ENCODE measurements at regions not wholly inside any gene's neighbourhood (a gene's known extent, or its start where the extent isn't known, plus 50 kb on each side); places are given as distances from the start of the nearest gene placed in this dataset.
"Not testable (repeated sequence)": the region's sequence is repeated elsewhere in the genome, so short reads cannot be mapped to it uniquely, and the experiment has no call there.

- WGBS, result 45% methylated on average over 1 of the region's 1 CpG
- H3K27me3 ChIP-seq (replicated peaks; ENCODE audit: insufficient read depth), result no peaks in the 10 kb centered on the region
- no peak overlapping the region for H3K27ac ChIP-seq
- H3K4me1 ChIP-seq (replicated peaks), result no peaks in the 10 kb centered on the region
- no peaks in the 10 kb centered on the region for H3K9me3 ChIP-seq
- TF ChIP-seq CTCF (IDR thresholded peaks at IDR 0.05) (no peak), POLR2A (IDR thresholded peaks at IDR 0.05) (no peak), POLR2AphosphoS5 (IDR thresholded peaks at IDR 0.05) (no peak)
- H3K36me3 ChIP-seq, result no peaks in the 10 kb centered on the region
- H3K4me3 ChIP-seq, result no peak overlapping the region
- no peak for DNase-seq (ENCODE audit: low spot score)
- intact Hi-C loops (cut with DNase I), result no loop called here
These were observed 58.6 kb upstream of the TMEM108 start for GRCh38 chr3:132979606-132980005.

GRCh38 chr3:132978946-132979345 is 59.2 kb upstream of the TMEM108 start:
- 76% methylated on average over 3 of the region's 3 CpGs for whole genome bisulfite sequencing
- intact Hi-C loops (cut with DNase I); H3K4me3 ChIP-seq; H3K4me1 ChIP-seq (replicated peaks); H3K27me3 ChIP-seq (replicated peaks; ENCODE audit: insufficient read depth); H3K36me3 ChIP-seq; DNase-seq (ENCODE audit: low spot score); H3K27ac ChIP-seq; H3K9me3 ChIP-seq: not testable (repeated sequence)

- 30% methylated on average over 2 of the region's 2 CpGs for WGBS
- H3K36me3 ChIP-seq, result no peaks in the 10 kb centered on the region
- TF ChIP-seq CTCF (IDR thresholded peaks at IDR 0.05), result no peak
- TF ChIP-seq POLR2AphosphoS5 (IDR thresholded peaks at IDR 0.05), result no peak
- TF ChIP-seq POLR2A (IDR thresholded peaks at IDR 0.05), result no peak
- no peaks in the 10 kb centered on the region for H3K27me3 ChIP-seq (replicated peaks; ENCODE audit: insufficient read depth)
- no peaks in the 10 kb centered on the region for H3K9me3 ChIP-seq
- DNase-seq (ENCODE audit: low spot score), result no peak
- no peak overlapping the region for H3K4me3 ChIP-seq
- H3K4me1 ChIP-seq (replicated peaks), result no peaks in the 10 kb centered on the region
- H3K27ac ChIP-seq, result no peak overlapping the region
- intact Hi-C loops (cut with DNase I), result no loop called here
These were observed 59.7 kb upstream of the TMEM108 start for GRCh38 chr3:132978464-132978863.

GRCh38 chr3:132974097-132974496 is 64.1 kb upstream of the TMEM108 start:
- Histone ChIP-seq H3K27me3 (replicated peaks; ENCODE audit: insufficient read depth) (no peaks in the 10 kb centered on the region), H3K9me3 (no peaks in the 10 kb centered on the region), H3K4me3 (no peak overlapping the region), H3K4me1 (replicated peaks) (no peaks in the 10 kb centered on the region), H3K36me3 (no peaks in the 10 kb centered on the region), H3K27ac (no peak overlapping the region)
- TF ChIP-seq CTCF (IDR thresholded peaks at IDR 0.05) (no peak), POLR2A (IDR thresholded peaks at IDR 0.05) (no peak), POLR2AphosphoS5 (IDR thresholded peaks at IDR 0.05) (no peak)
- no peak for DNase-seq (ENCODE audit: low spot score)
- 88% methylated on average over 7 of the region's 7 CpGs for WGBS
- intact Hi-C loops (cut with DNase I), result no loop called here

- H3K27me3 ChIP-seq (replicated peaks; ENCODE audit: insufficient read depth), result no peaks in the 10 kb centered on the region
- intact Hi-C loops (cut with DNase I), result no loop called here
- 95% methylated on average over 5 of the region's 5 CpGs for WGBS
These were observed 64.8 kb upstream of the TMEM108 start for GRCh38 chr3:132973441-132973840.

More at GRCh38 chr3:132973441-132973840, 64.8 kb upstream of the TMEM108 start:
- TF ChIP-seq CTCF (IDR thresholded peaks at IDR 0.05) (no peak), POLR2AphosphoS5 (IDR thresholded peaks at IDR 0.05) (no peak), POLR2A (IDR thresholded peaks at IDR 0.05) (no peak)
- no peak for DNase-seq (ENCODE audit: low spot score)
- no peaks in the 10 kb centered on the region for H3K4me1 ChIP-seq (replicated peaks)
- no peaks in the 10 kb centered on the region for H3K9me3 ChIP-seq
- no peak overlapping the region for H3K4me3 ChIP-seq
- H3K27ac ChIP-seq, result no peak overlapping the region
- H3K36me3 ChIP-seq, result no peaks in the 10 kb centered on the region

Data from prostate gland (tissue), 2 donors.